22Rv1 (cell line): ENCODE measurements at regions not wholly inside any gene's neighbourhood (a gene's known extent, or its start where the extent isn't known, plus 50 kb on each side); places are given as distances from the start of the nearest gene placed in this dataset.

Experiments
- H3K27ac ChIP-seq: fragments of 450-650 bp; 2 replicates; pipeline ENCODE4 v1.5.1; 2017
- ZFX ChIP-seq: fragments of 450-650 bp; IDR thresholded peaks from 2 replicates; pipeline ENCODE4 v1.6.1; 2017; ENCODE audit warnings: antibody characterized with exemption, borderline replicate concordance
- TF ChIP-seq, protein P1 (sequence below): fragments of 450-650 bp; IDR thresholded peaks from 2 replicates; pipeline ENCODE4 v1.5.1; 2017; ENCODE audit warnings: mild to moderate bottlenecking

DNA sequence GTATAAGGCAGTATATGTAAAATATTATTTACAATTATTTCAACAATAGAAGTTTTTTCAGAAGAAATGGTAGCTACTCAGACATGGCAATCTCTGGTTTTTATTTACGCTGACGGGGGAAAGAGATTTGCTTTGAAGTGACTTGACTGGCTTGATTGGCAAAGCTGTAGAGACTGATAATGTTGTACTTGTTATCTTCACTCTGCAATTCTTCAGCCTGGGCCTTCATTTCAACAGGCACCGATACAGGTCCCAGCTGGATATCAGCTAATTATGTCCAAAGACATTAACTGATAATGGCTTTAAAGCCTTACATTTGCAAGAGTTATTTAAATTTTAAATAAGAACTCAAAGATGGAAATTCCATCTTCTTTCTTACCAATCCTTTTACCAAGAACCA is 151.4 kb upstream of the HS3ST3A1 start:
- TF ChIP-seq, protein P1, sequence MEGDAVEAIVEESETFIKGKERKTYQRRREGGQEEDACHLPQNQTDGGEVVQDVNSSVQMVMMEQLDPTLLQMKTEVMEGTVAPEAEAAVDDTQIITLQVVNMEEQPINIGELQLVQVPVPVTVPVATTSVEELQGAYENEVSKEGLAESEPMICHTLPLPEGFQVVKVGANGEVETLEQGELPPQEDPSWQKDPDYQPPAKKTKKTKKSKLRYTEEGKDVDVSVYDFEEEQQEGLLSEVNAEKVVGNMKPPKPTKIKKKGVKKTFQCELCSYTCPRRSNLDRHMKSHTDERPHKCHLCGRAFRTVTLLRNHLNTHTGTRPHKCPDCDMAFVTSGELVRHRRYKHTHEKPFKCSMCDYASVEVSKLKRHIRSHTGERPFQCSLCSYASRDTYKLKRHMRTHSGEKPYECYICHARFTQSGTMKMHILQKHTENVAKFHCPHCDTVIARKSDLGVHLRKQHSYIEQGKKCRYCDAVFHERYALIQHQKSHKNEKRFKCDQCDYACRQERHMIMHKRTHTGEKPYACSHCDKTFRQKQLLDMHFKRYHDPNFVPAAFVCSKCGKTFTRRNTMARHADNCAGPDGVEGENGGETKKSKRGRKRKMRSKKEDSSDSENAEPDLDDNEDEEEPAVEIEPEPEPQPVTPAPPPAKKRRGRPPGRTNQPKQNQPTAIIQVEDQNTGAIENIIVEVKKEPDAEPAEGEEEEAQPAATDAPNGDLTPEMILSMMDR: no peak
- no peak overlapping the region for H3K27ac ChIP-seq

DNA sequence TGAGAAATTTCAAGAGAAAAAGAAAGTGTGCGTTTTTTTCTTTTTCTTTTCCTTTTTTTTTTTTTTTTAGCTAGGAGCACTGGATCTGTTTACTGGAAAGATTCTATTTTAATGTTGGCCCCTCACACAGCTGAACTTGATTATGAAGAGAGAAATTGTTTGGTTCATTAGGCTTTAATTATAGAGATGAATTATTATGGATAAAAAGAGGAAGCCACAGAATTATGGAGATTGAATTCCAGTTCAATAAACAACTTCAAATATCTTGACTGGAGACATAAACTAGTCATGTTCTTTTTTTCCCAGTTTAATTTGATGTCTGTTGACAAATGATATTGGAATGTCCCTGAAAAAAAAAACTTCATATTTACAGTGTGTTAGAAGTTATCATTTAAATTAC is 152.0 kb upstream of the HS3ST3A1 start:
- TF ChIP-seq ZFX: no peak
- TF ChIP-seq, protein P1: no peak
- H3K27ac ChIP-seq: no peak overlapping the region

DNA sequence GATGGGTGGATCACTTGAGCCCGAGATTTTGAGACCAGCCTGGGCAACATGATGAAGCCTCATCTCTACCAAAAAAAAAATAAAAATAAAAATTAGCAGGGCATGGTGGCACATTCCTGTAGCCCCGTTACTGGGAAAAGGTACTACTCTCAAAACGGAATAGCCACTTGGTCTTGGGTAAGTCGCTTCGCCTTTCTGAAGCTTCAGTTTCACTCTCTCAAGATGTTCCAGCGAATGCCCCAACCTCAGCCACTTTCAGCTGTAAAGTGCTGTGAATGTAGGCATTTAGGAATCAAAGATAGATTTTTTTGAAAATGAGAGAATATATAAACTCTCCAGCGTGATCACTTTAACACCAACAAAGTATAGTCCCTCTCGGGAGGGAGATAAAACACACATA is 154.1 kb upstream of the HS3ST3A1 start:
- H3K27ac ChIP-seq: no peak overlapping the region
- TF ChIP-seq ZFX: no peak
- TF ChIP-seq, protein P1: no peak

DNA sequence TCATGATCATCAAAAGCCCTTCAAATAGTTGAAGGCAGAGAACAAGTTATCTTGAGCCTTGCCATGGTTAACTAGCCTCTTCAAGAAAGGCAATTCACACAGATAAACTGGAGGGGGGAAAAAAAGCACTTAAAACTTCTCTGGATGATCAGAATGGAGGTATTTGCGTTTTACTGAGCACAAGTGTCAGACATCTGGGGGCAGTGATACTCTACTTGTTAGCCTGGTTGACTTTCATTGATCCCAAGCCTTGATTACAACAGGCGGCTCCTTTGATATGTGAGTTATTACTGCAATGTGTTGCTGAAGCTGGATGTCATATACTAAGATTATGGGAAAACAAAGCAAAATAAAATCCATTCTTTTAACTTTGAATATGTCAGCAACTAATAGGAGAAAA is 155.0 kb upstream of the HS3ST3A1 start:
- TF ChIP-seq ZFX: no peak
- TF ChIP-seq, protein P1: no peak
- H3K27ac ChIP-seq: no peak overlapping the region

DNA sequence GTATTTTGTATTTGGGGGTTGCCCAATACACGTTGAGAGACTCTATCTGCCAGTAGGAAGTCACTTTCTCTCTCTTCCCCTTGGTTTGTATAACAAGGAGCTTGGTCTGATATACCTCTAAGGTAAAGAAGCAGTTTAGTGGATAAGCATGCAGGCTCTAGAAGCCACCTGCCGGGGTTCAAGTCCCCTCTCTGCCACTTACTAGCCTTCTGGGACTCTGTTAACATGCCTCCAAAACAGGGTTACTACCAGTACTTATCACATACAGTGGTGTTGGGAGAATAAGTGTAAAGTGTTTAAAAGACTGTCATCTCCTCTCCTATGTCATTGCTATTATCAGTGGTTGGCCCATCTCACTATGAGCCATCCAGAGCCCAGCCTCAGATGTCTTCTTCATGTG is 156.1 kb upstream of the HS3ST3A1 start:
- TF ChIP-seq ZFX: no peak
- TF ChIP-seq, protein P1: no peak
- no peak overlapping the region for H3K27ac ChIP-seq

DNA sequence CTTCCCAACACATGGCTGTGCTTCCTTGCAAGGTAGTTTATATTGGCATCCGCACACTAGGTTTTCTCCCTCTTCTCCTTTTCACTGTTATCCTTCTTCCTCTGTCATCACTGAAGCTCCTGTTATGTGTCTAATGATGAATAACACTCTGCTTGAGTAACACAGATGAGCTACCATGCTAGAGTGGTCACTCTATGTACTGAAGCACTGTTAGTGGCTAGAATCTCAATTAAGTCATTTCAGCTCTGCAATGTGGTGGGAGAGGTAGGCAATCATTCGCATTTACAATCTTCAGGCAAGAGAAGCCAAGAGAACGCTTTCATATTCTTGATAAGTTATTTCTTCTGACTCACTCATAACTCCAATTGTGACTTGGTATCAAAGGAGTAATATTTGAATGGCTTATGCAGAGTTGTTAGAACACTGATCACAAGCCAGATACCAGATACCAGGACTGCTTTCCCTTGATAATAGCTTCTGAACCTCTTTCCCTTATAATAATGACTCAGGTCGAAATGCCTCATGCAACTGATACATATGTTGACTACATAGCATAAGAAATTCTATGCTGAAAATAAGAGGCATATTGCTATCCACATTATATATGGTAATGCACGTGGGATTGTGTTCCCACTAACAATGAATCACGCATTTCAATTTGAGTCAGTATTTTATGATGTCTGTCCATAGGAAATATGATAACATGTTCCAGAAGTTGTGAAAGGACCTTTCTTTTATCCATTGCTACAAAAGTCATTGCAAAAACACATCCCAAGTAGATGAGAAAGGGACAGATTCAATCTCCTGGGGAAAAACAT is 158.0 kb upstream of the HS3ST3A1 start:
- TF ChIP-seq, protein P1: no peak
- TF ChIP-seq ZFX: no peak
- no peak overlapping the region for H3K27ac ChIP-seq

DNA sequence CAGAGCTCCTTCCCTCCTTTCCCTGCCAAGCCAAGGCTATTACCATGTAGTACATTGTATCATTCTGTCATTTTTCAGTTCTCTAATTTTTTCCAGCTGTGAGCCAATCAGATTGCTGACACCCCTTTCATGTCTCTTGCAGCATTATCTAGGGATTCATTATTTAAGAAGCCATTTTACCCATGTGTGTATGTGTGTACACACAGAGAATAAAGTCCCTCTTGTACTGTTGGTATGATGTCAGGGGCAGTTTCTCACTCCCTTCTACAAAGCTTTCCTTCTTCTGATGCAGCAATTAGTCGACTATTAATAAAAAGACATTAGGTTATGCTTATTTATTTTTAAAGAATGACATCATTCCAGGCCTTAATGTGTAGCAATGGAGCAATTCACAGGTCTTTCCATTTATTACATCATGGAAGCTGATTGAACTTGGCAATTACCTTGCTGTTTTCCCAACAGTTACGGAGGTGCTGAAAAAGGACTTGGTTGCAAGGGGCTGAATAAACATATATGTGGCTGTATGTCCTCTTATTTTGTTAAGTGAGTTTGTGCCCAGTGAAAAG is 159.4 kb upstream of the HS3ST3A1 start:
- TF ChIP-seq, protein P1: no peak
- no peak for TF ChIP-seq ZFX
- no peak overlapping the region for H3K27ac ChIP-seq
